ELF-1 (cell line): ENCODE measurements at regions not wholly inside any gene's neighbourhood (a gene's known extent, or its start where the extent isn't known, plus 50 kb on each side); places are given as distances from the start of the nearest gene placed in this dataset.
A peak's percentile ranks its signal among the peaks of the same experiment; 100 is the strongest.
"Not testable (repeated sequence)": the region's sequence is repeated elsewhere in the genome, so short reads cannot be mapped to it uniquely, and the experiment has no call there.

ENCODE experiments used
- DNase-seq: peaks from one replicate; pipeline ENCODE4 v3.0.0-alpha.2; 2016; ENCODE audit warnings: low read depth, low spot score

DNA sequence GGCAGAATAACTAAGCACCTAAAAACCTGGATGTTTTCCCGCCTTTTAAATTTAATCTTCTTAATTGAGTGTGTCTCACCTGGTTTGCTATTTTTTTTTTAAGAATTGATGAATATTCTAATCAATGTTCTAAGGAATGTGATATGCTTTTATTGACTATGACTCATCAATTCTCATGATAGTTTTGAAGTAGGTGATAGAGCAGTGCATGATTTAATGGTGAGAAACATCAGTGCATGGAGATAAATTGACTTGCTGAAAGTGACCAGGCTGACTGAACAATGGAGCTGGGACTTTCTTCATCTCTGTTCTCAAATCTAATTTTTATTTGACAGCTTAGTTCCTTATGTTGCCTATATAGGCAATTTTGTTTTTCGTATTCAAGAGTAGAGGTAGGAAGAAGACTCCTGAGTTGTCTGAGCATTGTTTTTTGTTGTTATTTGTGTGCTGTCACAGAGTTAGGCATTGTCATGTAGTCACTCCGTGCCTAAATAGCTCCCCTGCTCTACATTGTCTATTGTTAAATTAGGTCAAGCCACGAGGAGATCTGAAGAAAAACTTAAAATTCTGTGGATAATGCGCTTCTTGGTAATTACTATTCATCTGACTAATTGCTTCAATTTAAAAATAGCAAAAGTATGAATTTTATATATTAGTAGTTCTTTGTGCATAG is 59.0 kb upstream of the NUTM2F start:
- not testable (repeated sequence) for DNase-seq

DNA sequence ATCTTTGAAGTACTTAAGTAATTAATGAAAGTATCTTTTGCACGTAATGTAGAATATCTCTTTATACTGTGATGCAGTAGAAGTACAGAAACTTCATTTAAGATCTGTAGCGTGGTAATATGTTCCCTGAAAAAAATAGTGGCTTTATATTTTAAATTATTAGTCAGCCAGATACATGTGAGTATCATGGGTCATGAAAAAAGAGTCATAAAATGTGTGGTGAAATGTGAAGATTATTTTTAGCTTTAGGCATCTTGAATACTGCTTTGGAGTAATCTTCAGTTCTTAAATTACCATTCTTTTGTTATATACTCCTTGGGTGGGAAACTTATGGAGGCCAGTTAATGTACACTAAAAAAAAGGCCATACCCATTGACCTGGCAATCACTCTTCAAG is 59.6 kb upstream of the NUTM2F start:
- DNase-seq, result not testable (repeated sequence)

DNA sequence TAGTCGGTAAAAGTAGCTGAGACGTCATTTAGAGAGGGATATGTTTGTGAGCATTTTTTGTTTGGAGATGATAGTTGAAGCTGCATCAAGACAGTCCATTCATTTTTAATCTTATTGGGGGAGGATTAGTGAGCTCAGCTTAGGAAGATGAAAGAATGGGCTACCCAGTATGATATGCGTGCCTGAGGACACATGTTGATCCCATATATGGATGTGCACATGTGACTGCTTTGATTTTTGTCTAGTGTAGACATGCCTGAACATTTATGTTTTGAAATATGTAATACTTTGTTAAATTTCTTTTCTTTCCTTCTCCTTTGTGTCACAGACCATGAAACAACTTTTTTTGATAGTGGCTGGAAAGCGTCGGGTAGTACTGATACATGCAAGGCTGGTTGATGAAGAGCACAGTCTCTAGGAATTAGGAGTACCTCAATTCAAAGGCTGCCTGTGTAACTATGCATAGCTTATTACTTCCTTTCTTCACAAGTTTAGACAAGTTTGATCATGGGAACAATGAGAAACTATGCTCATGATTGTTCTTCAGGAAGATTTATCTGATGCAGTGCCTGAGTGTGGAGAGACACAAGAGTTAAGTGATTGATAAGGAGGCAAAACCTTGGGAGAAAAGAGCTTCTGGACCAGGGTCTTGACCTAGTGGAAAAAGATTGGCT is 62.1 kb upstream of the NUTM2F start:
- DNase-seq, result not testable (repeated sequence)

DNA sequence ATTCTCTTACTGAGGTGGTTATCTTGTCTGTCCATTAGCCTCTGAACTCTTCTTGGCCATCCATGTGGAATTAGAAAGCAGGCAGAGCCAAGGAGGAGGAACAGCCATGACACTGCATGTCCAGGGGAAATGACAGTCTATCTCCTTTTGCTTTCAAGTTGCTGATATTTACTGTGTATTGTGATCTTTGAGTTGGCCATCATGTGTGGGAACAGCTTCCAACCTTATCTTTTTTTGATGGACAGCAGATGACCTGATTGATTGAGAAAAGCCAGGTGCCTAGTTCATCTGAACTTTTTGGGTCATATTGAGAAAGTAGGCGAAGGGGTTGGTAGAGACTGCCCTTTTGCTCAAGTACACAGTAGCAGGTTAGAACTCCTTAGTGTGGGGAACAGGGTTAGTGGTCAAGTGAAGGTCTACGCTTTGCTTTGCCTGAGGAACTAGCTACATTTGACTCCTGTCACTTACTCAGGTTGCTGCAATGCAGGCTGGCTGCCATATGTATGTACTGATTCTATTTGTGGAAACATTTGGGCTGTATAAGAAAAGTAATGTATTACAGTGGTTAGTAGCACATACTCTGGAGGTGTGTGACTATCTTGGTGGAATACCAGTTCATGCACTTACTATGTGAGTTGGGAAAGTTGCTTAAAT is 64.7 kb upstream of the NUTM2F start:
- DNase-seq, result not testable (repeated sequence)

DNA sequence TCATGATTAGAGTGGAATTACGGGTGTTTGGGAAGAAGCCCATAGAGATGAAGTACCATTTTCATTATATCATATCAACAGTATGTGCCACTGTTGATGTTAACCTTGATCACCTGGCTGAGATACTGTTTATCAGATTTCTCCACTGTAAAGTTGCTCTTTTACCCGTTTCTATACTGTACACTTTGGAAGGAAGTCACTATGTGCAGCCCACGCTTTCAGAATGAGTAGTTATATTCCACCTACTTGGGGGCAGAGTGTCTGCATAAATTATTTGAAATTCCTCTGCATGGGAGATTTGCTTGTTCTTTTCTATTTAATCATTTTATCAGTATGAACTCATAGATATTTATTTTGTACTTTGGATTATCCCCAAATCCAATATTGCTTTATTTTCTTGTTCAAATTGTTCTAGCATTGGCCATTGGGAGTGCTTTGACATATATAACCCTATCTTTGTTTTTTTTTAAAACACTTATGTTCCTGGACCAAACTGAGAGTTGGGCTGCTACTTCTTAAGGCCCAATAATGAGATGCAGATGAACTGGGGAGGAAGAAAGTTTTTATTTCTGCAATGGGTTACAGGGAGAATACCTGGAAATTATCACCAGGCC is 69.4 kb upstream of the NUTM2F start:
- DNase-seq, result not testable (repeated sequence)

DNA sequence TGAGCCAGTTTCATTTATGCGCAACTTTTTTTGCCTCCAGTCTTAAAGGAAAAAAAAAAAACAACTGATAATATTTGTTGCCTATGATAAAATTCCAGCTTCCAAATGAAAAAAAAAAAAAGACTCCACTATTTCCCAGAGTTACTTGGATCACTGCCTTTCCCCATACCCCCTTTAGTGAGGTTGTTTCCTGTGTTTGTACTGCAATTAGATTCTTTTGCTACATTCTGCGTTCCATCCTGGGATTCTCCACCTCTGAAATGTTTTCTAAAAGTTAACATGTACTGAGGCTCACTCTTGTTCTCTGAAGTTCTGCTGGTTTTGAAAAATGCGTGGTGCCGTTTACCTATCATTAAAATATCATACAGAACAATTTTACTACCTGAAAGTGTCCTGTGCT is 72.0 kb upstream of the NUTM2F start:
- not testable (repeated sequence) for DNase-seq

DNA sequence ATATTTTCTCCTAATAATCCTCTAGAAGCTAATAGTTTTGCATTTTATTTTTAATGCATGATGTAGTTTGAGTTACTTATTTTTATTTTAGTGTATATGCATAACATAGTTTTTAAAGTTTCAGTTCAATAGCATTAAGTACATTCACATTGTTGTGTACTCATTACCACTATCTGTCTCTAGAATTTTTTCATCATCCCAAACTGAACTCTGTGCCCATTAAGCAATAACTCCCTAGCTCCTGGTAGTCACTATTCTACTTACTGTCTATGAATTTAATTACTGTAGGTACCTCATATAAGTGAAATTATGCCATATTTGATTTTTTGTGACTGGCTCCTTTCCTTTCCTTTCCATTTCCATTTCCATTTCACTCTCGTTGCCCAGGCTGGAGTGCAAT is 74.4 kb upstream of the NUTM2F start:
- DNase-seq, result not testable (repeated sequence)

DNA sequence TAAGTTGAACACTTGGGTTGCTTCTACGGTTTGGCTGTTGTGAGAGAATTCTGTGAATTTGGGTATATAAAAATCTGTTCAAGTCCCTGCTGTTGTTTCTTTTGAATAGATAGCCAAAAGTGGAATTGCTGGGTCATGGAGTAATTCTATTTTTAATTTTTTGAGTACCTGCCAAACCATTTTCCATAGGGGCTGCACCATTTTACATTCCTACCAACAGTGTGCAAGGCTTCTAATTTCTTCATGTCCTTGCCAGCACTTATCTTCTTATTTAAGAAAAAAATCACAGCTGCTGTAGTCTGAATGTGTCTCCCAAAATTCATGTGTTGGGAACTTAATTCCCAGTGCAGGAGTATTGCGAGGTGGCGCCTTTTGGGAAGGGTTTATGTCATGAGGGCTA is 75.1 kb upstream of the NUTM2F start:
- not testable (repeated sequence) for DNase-seq

DNA sequence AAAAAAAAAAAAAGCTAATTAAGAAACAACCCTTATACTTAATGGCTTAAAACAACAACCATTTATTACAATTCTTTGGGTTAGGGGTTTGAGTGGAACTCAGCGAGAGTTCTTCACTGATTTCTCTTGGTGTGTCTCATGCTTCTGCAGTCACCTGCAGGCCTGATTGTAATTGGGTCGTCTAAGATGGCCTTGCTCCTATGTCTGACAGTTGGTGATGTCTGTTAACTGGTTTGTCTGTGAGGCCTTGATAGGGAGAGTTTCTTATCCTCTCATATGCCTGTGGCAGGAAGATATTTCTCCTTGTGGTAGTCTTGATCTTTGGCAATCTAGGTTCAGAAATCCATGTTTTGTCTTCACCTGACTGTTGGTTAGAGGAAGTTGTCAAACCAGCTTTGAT is 85.2 kb upstream of the NUTM2F start:
- not testable (repeated sequence) for DNase-seq

DNA sequence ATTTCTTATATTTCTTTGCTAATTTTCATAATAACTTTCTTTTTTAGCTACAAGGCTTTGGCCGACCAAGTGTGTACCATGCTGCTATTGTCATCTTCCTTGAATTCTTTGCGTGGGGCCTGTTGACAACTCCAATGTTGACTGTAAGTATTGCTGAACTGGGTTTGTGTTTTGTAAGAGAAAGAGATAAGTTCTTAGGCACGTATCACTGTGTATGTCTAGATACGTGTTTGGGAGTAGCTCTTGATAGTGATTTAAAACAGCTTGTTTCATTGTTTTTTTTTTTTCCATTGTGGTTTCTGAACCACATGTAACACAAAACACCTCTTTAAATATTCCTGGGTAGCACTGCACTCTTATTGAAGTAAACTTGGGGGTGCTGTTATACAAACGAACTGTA is 86.7 kb upstream of the NUTM2F start:
- not testable (repeated sequence) for DNase-seq

DNA sequence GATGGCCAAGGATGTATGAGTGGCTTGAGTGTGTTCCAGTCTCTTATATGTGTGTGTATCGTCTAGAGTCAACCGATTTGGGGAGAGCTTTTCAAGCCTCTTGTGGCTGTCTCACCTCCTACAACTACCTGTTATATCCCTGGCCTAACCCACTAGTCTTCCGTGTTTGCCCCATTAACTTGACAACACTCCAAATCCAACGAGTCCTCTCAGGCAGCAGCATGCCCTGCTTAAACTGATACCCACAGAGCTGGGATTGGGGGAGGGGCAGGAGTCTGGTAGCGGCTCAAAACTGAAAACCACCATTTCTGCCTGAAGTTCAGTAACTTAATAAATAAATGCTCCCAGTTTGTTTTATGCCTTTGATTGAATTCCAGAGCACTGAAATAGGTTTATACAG is 91.7 kb upstream of the NUTM2F start:
- peak; percentile 3 for DNase-seq

DNA sequence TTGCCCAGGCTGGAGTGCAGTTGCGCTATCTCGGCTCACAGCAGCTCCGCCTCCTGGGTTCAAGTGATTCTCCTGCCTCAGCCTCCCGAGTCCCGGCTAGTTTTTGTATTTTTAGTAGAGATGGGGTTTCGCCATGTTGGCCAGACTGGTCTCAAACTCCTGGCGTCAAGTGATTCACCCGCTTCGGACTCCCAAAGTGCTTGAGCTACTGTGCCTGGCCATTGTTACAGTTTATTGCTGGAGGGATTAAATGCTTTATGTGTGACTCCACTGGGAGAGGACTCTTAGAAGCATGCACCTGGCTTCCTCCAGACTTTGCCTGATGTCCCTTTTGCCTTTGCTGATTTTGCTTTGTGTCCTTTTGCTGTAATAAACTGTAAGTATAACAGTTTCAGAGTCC is 93.5 kb upstream of the NUTM2F start:
- DNase-seq, result not testable (repeated sequence)

DNA sequence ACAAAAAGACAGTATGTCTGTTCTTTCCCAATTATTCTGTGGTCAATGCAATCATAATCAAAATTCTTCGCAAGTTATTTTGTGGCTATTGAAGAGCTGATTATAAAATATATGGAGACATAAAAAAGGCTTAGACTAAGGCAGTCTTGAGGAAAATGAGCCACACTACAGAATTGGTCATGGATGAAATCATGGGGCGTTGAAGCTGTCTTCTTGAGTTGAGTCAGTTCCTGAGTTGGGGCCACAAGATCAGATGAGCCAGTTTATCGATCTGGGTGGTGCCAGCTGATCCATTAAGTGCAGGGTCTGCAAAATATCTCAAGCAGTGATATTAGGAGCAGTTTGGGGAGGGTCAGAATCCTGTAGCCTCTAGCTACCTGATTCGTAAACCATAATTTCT is 96.9 kb upstream of the NUTM2F start:
- not testable (repeated sequence) for DNase-seq

DNA sequence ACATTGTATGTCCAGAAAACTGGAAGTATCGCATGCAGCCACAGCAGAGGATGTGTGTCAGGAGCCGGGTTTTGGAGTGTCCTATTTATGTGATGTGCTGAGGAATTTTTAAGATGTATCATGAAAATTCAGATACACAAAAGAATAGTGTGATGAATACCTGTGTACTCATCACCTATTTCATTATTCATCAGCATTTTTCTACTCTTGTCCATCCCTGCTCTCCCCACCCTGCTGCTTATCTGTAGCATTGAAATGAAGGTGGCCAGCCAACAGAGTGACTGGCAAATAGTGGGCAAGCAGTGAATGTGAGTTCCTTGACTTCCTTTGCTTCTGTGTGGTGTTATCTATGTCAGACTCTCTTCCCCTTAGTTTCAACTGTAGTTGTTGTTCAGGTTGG is 108.7 kb upstream of the NUTM2F start:
- DNase-seq, result not testable (repeated sequence)

DNA sequence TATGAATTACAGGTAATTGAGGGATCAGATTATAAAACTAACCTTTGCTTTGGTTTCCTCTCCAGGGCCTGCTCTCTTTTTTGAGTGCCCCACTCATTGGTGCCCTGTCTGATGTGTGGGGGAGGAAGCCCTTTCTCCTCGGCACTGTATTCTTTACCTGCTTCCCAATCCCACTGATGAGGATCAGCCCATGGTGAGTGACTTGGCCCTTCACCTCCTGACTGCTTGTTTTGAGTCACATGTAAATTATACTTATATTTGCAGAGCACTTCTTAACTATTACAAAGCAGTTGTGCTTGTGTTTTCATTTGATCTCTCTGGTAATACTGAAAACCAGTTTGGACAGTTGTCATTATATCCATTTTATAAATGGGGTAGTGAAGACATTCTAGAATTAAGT is 109.9 kb upstream of the NUTM2F start:
- DNase-seq, result not testable (repeated sequence)

DNA sequence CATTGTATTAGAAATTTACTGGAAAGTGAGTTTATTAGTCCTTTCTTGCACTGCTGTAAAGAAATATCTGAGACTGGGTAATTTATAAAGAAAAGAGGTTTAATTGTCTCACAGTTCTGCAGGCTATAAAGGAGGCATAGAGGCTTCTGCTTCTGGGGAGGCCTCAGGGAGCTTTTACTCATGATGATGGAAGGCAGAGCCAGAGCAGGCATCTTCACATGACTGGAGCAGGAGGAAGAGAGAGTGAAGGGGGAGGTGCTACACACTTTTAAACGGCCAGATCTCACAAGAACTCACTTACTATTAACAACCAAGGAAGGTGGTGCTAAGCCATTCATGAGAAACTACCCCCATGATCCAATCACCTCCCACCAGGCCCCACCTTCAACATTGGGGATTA is 112.7 kb upstream of the NUTM2F start:
- DNase-seq, result not testable (repeated sequence)

DNA sequence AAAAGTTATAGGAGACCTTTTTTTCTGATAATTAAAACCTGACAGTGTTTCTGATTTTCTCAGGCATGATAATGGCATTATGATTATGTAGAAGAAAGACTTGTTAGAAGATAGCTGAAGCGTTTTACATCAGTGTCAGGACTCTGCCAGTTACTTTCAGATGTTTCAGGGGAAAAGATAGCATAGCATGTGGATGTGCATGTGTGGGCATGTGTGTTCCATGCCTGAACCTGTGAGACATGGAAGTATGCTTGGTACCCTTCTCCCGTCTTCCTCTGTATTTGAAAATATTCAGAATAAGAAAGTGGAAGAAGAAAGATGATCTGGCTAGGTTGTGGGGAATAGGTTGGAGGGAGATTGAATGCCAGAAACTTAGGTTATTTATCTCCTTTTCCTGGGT is 113.1 kb upstream of the PCAT7 start:
- no peak for DNase-seq

DNA sequence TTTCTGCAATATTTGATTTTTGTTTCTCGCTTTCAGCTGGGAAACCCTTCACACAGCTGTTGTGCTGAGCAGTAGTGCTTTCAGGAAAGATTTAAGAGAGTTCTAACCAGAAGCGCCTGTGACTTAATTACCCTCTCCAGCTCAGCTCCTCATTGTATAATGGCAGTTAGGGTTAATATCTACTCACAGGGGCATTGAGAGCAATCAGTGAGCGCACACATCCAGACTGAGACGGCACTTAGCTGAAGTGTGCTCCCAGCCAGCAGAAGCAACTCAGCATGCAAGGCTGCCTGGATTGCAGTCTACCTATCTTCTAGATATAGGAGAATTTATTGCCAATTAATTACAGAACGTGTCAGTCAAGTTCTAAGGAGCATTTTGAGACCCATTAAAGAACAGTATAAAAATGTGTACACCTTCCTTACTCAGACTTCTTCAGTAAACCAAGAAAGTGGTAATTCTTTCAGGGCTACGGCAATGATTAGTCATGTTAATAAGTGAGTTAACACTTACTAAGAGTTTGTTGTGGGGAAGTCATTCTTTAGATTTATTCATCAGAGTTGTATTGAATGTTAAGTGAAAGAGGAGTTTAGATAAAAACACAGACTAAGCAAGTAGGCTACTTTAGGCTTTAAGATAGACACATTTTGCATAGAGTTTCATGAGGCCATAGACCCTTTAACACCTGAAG is 111.7 kb upstream of the PCAT7 start:
- no peak for DNase-seq

DNA sequence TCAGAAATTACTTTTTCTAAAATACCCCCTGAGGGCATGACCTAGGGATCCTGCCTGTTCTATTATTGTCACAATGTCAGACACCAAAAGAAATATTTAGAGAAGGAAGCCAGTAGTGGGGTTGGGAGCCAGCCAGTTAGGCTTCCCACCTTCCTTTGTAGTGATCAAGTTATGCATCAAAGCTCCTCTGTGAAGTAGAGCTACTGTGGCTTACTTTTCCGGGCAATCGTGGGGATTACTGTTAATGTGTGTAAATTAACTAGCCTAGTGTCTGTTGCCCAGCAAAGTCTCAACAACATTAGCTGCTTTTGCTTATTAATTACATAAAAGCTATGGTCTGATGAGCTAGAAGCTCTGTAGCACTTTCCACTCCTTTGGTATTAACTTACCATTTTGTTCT is 109.0 kb upstream of the PCAT7 start:
- no peak for DNase-seq

DNA sequence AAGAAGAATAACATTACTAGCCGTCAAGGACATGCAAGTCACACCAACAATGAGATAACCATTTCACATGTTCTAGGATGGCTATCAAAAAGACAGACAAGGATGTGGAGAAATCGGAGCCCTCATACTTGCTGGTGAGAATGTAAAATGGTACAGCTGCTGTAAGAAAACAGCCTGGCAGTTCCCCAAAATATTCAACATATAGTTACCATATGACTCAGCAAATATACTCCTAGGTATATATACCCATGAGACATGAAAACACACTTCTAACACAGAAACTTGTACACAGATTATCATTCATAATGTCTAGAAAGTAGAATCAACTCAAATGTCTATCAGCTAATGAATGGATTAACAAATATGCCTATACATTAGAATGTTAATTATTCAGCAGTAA is 105.4 kb upstream of the PCAT7 start:
- DNase-seq, result no peak

DNA sequence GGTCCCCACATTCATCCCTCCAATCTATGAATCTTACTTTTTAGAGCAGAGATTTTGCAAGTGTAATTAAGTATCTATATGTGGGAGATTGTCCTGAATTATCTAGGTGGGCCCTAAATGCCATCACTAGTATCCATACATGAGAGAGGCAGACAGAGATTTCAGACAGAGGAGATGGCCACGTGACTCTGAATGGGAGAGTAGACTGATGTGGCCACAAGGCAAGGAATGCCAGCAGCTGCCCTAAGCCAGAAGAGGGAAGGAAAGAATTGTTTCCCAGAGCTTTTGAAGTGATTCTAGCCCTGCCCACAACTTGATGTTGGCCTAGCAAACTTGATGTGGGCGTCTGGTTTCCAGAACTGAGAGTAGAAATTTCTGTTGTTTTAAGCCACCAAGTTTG is 90.1 kb upstream of the PCAT7 start:
- no peak for DNase-seq

DNA sequence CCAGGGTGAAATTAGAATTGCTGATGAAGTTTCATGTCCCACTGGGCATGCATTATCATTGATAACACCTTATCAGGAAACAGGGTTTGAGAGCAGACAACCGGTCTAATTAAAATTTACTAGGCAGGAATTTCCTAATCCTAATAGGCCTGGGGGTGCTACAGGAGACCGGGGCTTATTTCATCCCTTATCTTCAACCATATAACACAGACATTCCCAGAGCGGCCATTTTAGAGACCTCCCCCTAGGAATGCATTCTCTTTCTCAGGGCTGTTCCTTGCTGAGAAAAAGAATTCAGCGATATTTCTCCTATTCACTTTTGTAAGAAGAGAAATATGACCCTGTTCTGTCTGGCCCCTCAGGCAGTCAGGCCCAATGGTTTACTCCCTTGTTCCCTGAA is 82.8 kb upstream of the PCAT7 start:
- DNase-seq, result peak; percentile 5
